Stimulated activated CD4-positive, alpha-beta T cell treated with anti-CD3 and anti-CD28 coated beads, TNF-alpha, amount 100 ng/mL, for 24 hours (primary cell): ENCODE measurements at regions not wholly inside any gene's neighbourhood (a gene's known extent, or its start where the extent isn't known, plus 50 kb on each side); places are given as distances from the start of the nearest gene placed in this dataset.
"Not testable (repeated sequence)": the region's sequence is repeated elsewhere in the genome, so short reads cannot be mapped to it uniquely, and the experiment has no call there.

ENCODE experiments used
- DNase-seq, 3 experiments: peaks; one replicate each; pipeline ENCODE4 v3.0.0-alpha.2; 2020; ENCODE audit warnings: low read depth in 3 of 3

- DNase-seq: no peak
Observed at GRCh38 chr1:208717525-208717924, 473.3 kb upstream of the PLXNA2 start.

DNA sequence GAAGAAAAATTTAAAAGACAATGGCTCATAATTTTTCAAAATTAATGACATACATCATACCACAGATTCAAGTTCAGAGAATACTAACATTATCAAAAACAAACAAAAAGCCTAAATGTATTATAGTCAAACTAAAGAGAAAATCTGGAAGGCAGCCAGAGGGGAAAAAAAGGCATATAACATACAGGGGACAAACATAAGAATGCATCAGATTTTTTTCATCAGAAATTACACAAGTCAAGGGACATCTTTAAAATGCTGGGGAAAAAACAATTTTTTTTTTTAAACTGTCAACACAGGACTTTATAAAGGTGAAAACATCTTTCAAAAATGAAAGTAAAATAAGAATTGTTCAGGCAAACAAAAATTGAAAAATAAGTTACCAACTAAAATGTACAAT is 478.4 kb upstream of the PLXNA2 start:
- no peak for DNase-seq

DNA sequence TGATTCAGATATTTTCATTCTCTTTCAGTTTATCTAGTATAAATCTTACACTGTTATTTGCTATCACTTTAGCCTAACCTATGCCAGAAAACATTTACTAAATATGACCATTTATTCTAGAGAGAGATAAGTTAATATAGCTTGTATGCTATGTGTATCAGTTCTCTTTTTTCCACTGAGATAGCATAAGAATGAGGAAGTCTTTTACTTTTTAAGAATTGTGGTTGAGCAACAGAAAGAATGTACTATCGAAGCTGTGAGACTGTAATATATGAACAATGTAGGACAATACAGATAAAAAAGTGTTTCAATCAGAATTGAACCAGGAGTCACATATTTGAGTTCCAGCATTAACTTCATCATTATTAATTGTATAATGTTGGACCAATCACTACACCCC is 479.9 kb upstream of the PLXNA2 start:
- DNase-seq: no peak

DNA sequence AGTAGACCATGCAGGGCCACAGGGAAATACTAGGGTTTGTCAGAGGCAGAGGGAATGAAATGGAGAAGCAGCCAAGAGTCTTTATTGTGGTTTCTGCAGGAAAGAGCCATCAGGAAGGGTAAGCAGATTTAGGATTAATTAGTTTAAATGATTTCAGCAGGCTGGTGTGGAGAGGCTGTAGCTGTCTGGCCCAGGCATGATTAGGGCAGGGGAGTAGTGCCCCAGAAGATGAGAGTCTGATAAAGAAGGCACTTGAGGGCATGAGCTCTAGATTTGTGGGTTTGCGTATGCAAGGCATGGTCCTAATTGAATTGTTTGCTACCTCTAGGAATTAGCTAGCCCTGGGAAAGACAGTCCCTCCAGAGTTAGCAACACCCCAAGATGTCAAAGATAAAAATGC is 484.6 kb upstream of the PLXNA2 start:
- DNase-seq: no peak

- DNase-seq: no peak
Observed at GRCh38 chr1:208731981-208732821, 488.0 kb upstream of the PLXNA2 start.

GRCh38 chr1:208737161-208737560 is 493.0 kb upstream of the PLXNA2 start:
- no peak for DNase-seq

GRCh38 chr1:208737922-208738321 is 493.7 kb upstream of the PLXNA2 start:
- DNase-seq: no peak

- DNase-seq: not testable (repeated sequence)
Observed at GRCh38 chr1:208739636-208740035, 495.5 kb upstream of the PLXNA2 start.

DNA sequence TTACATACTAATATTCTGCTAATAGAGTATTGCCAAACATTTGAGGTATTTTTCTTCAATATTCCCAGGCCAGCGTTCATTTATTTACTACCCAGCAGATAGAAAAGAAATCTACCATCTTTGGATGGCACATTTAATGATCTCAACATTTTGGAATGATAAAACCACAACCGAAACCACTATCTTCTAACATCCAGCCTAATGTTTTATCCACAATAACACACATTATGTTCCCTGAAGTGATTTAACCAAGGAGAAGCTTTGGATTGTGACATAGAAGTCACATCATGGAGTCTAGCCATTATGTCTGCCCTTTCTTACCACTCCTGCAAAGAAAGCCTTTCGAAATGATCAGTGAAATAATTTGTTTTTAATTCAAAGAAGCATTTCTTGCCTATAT is 497.1 kb upstream of the PLXNA2 start:
- no peak for DNase-seq

GRCh38 chr1:208743361-208743760 is 499.2 kb upstream of the PLXNA2 start:
- DNase-seq: no peak

DNA sequence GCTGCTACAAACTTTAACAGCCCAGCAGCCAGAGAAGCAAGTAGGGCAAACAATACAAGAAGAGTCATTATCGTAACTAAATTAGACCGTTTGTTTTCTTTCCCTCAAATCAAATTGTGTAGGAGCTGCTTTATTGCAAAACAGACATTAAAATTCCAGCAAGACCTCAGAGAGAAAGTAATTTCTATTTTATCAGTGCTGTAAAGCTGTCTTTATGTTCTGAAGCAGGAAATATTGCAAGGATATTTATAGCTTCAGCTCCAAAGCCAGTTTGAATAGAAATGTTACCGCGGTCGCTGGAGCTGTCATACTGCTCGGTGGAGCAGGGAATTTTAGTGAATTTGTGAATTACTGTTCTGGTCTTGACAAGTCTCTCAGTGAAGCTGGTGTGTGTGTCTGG is 503.8 kb upstream of the PLXNA2 start:
- DNase-seq: no peak

DNA sequence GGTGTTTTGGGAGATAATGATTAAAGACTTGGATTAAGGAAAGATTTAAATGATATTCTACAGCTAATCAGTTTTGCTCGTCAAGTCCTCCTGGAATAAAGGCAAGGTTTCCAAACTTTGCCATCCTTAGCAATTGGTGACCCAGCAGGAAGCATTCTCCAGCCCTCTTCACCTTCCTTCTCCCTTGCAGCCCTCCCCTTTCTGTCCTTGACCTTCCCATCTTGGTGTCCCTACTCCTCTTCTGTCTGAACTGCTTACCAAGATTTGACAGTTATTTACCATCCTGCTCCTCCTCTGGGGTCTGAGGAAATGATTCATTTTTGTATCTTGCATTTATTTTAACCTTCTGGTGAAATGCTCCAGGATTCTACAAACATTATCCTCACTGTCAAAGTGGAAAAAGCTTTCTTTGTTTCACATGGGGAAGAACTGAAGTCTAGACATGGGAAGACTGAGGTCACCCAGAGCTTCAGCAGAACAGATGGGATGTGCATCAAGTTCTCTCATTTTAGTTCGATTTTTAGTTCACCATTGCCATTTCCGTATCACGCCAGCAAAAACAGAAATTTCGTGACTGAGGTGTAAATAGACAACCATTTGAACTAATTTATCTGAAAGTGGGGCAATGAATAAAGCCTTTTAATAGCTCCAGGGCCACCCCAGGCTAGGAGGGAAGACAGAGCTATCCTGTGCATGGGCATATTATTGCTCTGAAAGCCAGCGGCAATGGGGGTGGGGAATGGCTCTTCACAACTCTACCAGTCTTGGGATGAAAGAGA is 504.4 kb upstream of the PLXNA2 start:
- DNase-seq: no peak

- DNase-seq: no peak
Observed at GRCh38 chr1:208756339-208756981, 512.3 kb upstream of the PLXNA2 start.

DNA sequence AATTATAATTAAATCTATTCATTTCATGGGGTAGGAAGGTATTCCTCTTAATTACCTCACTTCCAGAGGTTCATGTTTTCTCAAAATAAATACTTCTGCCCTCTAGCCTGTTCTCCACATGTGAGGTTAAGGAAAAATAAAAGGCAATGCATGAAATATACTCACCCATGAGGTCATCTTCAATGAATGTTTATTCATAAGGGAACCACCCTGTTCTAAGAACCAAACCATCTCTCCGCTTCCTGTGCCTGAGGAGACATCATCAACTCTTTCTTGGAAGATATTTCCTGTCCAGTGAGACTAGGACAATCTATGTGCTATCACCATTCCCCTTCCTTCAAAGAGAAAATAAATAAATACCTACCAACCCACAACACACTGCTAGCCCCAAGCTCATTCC is 513.7 kb upstream of the PLXNA2 start:
- DNase-seq: no peak

- DNase-seq: no peak
Observed at GRCh38 chr1:208759255-208759654, 515.1 kb upstream of the PLXNA2 start.

- no peak for DNase-seq
Observed at GRCh38 chr1:208763971-208764370, 519.8 kb upstream of the PLXNA2 start.

GRCh38 chr1:208766832-208767231 is 522.6 kb upstream of the PLXNA2 start:
- no peak for DNase-seq

DNA sequence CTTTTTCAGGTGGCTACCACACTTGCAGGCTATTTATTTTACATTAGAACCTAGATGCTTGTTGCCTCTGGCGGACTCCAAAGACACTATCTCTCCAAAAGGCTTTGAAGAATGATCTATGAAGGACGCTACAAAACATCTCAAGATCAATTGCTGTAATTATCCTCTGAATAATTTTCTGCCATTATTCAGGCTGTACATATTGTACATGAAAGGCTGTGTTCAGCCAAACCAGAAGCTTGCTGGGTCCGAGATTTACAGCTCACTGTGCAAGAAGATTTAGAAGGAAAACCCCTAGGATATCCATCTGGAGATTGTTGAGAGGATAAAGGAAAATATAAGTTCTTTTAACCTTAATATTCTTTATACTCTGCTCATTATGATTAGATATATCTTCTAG is 523.6 kb upstream of the PLXNA2 start:
- no peak for DNase-seq

DNA sequence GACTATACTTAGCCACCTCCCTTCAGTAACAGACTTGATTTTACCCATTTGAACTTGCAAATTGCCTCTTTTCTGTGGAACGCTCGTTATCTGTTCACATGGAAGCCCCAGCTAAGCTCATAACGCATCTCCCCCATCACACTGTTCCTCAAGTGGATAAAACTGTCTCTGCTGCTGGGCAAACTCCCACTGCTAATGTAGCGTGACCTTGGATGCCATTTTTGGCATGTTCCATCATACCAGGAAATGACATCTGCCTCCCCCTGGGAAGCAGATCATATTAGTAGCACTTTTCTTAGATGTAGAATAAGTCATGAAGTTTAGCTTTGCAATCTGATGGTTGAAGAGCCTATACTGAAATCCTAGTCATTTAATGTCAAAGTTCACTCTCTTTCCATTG is 528.7 kb upstream of the PLXNA2 start:
- DNase-seq: no peak

DNA sequence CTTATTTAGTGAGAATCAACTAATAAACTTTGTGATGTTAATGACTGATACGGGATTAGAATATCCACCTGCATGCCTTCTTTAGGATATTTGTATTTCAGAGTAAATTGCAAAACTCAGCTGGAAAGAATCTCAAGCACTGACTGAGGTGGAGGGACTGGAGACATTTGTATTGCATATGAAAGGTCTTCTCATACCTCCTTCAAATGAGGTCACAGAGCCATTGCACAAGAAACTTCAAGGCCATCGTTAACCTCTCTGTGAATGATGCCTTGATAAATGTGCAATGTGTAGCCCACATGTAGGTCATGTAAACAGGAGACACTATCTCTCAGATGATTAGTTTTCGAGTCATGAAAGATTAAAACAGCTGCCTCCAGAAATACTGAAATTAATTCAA is 531.7 kb upstream of the PLXNA2 start:
- no peak for DNase-seq

- DNase-seq: no peak
Observed at GRCh38 chr1:208778417-208778816, 534.2 kb upstream of the PLXNA2 start.

- no peak for DNase-seq
Observed at GRCh38 chr1:208781391-208782045, 537.3 kb upstream of the PLXNA2 start.
